DOHH2 (cell line): ENCODE measurements at regions not wholly inside any gene's neighbourhood (a gene's known extent, or its start where the extent isn't known, plus 50 kb on each side); places are given as distances from the start of the nearest gene placed in this dataset.
"Not testable (repeated sequence)": the region's sequence is repeated elsewhere in the genome, so short reads cannot be mapped to it uniquely, and the experiment has no call there.

Experiments used
- H3F3A ChIP-seq: fragments of 200-600 bp; sonication (generic), shearing (Covaris generic); 2 replicates; pipeline ENCODE4 v1.6.0; 2016; ENCODE audit warnings: antibody characterized with exemption, mild to moderate bottlenecking; ENCODE audit not compliant: control insufficient read depth, insufficient read depth
- H3K27ac ChIP-seq: fragments of 200-600 bp; sonication (generic); 2 replicates; pipeline ENCODE4 v1.5.1; 2014; ENCODE audit warnings: low read depth, mild to moderate bottlenecking, low read length, moderate library complexity
- H3K27me3 ChIP-seq: fragments of 200-600 bp; sonication (generic); 2 replicates; pipeline ENCODE4 v1.6.1; 2014; ENCODE audit warnings: mild to moderate bottlenecking, low read length, mixed read lengths; ENCODE audit not compliant: control insufficient read depth
- H3K36me3 ChIP-seq: fragments of 200-600 bp; sonication (generic); 2 replicates; pipeline ENCODE4 v1.6.1; 2014; ENCODE audit warnings: mild to moderate bottlenecking, low read length, moderate library complexity, mixed read lengths; ENCODE audit not compliant: control insufficient read depth
- H3K4me1 ChIP-seq: fragments of 200-600 bp; sonication (generic); 2 replicates; pipeline ENCODE4 v1.6.1; 2014; ENCODE audit warnings: mild to moderate bottlenecking, low read length, mixed read lengths; ENCODE audit not compliant: control insufficient read depth
- H3K4me2 ChIP-seq: fragments of 200-600 bp; sonication (generic); 2 replicates; pipeline ENCODE4 v1.6.0; 2014; ENCODE audit warnings: mild to moderate bottlenecking, low read length, moderate library complexity
- H3K4me3 ChIP-seq: fragments of 200-600 bp; sonication (generic); 2 replicates; pipeline ENCODE4 v1.5.1; 2014; ENCODE audit warnings: mild to moderate bottlenecking, low read length, mixed read lengths
- H3K79me2 ChIP-seq: fragments of 200-600 bp; sonication (generic); 2 replicates; pipeline ENCODE4 v1.6.1; 2014; ENCODE audit warnings: mild to moderate bottlenecking, low read length, mixed read lengths; ENCODE audit not compliant: control insufficient read depth
- H3K9me2 ChIP-seq: fragments of 200-600 bp; sonication (generic); replicated peaks from 2 replicates; pipeline ENCODE4 v1.6.1; 2014; ENCODE audit warnings: mild to moderate bottlenecking, low read length, mixed read lengths; ENCODE audit not compliant: control insufficient read depth
- H3K9me3 ChIP-seq: fragments of 200-600 bp; sonication (generic); 2 replicates; pipeline ENCODE4 v1.6.1; 2014; ENCODE audit warnings: antibody characterized with exemption, low read length, mixed read lengths; ENCODE audit not compliant: control insufficient read depth, insufficient read depth
- H4K20me1 ChIP-seq: fragments of 200-600 bp; sonication (generic); 2 replicates; pipeline ENCODE4 v1.6.0; 2014; ENCODE audit warnings: low read depth, mild to moderate bottlenecking, antibody characterized with exemption, low read length, moderate library complexity; ENCODE audit not compliant: control insufficient read depth, insufficient read depth
- EZH2phosphoT487 ChIP-seq: fragments of 200-600 bp; sonication (generic); IDR thresholded peaks from 2 replicates; pipeline ENCODE4 v1.6.1; 2017; ENCODE audit warnings: borderline replicate concordance, mild to moderate bottlenecking, antibody characterized with exemption, low read length, moderate library complexity, mixed read lengths
- TF ChIP-seq, protein P1 (sequence below): fragments of 200-600 bp; sonication (generic); IDR thresholded peaks from one replicate; pipeline ENCODE4 v1.5.1; 2014; ENCODE audit warnings: antibody characterized with exemption, mild to moderate bottlenecking, low read depth, low read length; ENCODE audit not compliant: poor library complexity, severe bottlenecking

GRCh38 chr7:113270790-113271189 is 152.4 kb upstream of the SMIM30 start:
- Histone ChIP-seq H3K4me2 (no peak overlapping the region), H3K79me2 (no peaks in the 10 kb centered on the region), H3K9me3 (peaks cover 9% of the 10 kb centered on the region; the same call in 1 of the 2 replicates), H3F3A (no peaks in the 10 kb centered on the region), H4K20me1 (no peaks in the 10 kb centered on the region), H3K27me3 (no peaks in the 10 kb centered on the region), H3K4me3 (no peak overlapping the region), H3K9me2 (no peaks in the 10 kb centered on the region), H3K36me3 (no peaks in the 10 kb centered on the region), H3K4me1 (no peaks in the 10 kb centered on the region), H3K27ac (no peak overlapping the region)
- no peak for TF ChIP-seq EZH2phosphoT487
- TF ChIP-seq, protein P1, sequence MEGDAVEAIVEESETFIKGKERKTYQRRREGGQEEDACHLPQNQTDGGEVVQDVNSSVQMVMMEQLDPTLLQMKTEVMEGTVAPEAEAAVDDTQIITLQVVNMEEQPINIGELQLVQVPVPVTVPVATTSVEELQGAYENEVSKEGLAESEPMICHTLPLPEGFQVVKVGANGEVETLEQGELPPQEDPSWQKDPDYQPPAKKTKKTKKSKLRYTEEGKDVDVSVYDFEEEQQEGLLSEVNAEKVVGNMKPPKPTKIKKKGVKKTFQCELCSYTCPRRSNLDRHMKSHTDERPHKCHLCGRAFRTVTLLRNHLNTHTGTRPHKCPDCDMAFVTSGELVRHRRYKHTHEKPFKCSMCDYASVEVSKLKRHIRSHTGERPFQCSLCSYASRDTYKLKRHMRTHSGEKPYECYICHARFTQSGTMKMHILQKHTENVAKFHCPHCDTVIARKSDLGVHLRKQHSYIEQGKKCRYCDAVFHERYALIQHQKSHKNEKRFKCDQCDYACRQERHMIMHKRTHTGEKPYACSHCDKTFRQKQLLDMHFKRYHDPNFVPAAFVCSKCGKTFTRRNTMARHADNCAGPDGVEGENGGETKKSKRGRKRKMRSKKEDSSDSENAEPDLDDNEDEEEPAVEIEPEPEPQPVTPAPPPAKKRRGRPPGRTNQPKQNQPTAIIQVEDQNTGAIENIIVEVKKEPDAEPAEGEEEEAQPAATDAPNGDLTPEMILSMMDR = no peak

DNA sequence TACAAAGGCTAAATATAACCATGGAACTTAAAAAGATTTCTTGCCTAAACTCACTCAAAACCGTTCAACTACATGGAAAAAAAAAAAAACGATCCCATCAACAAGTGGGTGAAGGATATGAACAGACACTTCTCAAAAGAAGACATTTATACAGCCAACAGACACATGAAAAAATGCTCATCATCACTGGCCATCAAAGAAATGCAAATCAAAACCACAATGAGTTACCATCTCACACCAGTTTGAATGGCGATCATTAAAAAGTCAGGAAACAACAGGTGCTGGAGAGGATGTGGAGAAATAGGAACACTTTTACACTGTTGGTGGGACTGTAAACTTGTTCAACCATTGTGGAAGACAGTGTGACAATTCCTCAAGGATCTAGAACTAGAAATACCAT is 151.2 kb upstream of the SMIM30 start:
- not testable (repeated sequence) for H3F3A ChIP-seq, H3K27ac ChIP-seq, H3K9me2 ChIP-seq, H4K20me1 ChIP-seq, H3K4me2 ChIP-seq, H3K4me3 ChIP-seq, H3K79me2 ChIP-seq, H3K27me3 ChIP-seq, H3K4me1 ChIP-seq, H3K9me3 ChIP-seq, H3K36me3 ChIP-seq

GRCh38 chr7:113268757-113269156 is 150.4 kb upstream of the SMIM30 start:
- Histone ChIP-seq H3K27ac (no peak overlapping the region), H3K36me3 (no peaks in the 10 kb centered on the region), H3K27me3 (no peaks in the 10 kb centered on the region), H3F3A (no peaks in the 10 kb centered on the region), H4K20me1 (no peaks in the 10 kb centered on the region), H3K4me1 (no peaks in the 10 kb centered on the region), H3K9me3 (peaks cover 9% of the 10 kb centered on the region; the same call in 1 of the 2 replicates), H3K4me3 (no peak overlapping the region), H3K9me2 (no peaks in the 10 kb centered on the region), H3K79me2 (no peaks in the 10 kb centered on the region), H3K4me2 (no peak overlapping the region)
- no peak for TF ChIP-seq EZH2phosphoT487
- TF ChIP-seq, protein P1 = no peak

GRCh38 chr7:113267885-113268284 is 149.5 kb upstream of the SMIM30 start:
- Histone ChIP-seq H3F3A (no peaks in the 10 kb centered on the region), H3K9me2 (no peaks in the 10 kb centered on the region), H3K4me2 (no peak overlapping the region), H3K79me2 (no peaks in the 10 kb centered on the region), H3K27me3 (no peaks in the 10 kb centered on the region), H3K36me3 (no peaks in the 10 kb centered on the region), H3K4me3 (no peak overlapping the region), H3K4me1 (no peaks in the 10 kb centered on the region), H3K9me3 (peaks cover 9% of the 10 kb centered on the region; the same call in 1 of the 2 replicates), H4K20me1 (no peaks in the 10 kb centered on the region), H3K27ac (no peak overlapping the region)
- no peak for TF ChIP-seq EZH2phosphoT487
- TF ChIP-seq, protein P1 = no peak
